ENCODE measurements at regions not wholly inside any gene's neighbourhood (a gene's known extent, or its start where the extent isn't known, plus 50 kb on each side); places are given as distances from the start of the nearest gene placed in this dataset.
A peak's percentile ranks its signal among the peaks of the same experiment; 100 is the strongest.
"Not testable (repeated sequence)": the region's sequence is repeated elsewhere in the genome, so short reads cannot be mapped to it uniquely, and the experiment has no call there.

DNA sequence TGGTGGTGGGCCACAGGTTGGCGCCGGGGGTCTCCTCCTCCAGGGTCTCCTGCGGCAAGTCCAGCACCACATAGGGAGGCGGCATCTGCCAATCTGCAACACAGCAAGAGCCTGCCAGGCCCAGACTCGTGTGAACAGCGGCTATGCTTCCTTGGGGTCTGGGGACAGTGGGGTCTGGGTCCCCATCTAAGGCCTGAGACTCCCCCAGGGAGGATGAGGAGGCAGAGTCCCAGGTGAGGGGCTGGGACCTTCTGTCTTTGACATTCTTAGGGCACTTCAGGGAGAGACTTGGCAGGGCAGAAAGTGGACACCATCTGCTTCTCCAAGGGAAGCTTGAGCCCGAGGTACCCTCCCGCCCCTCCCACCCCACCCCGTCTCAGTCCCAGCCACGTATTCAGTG is 178.1 kb downstream of the TMEM121 start:
- H3K4me1 ChIP-seq (ENCODE audit: control insufficient read depth, low read length): peaks cover 63% of the 10 kb centered on the region
- not testable (repeated sequence) for H3K9me3 ChIP-seq (ENCODE audit: control insufficient read depth, insufficient read depth, low read length)

DNA sequence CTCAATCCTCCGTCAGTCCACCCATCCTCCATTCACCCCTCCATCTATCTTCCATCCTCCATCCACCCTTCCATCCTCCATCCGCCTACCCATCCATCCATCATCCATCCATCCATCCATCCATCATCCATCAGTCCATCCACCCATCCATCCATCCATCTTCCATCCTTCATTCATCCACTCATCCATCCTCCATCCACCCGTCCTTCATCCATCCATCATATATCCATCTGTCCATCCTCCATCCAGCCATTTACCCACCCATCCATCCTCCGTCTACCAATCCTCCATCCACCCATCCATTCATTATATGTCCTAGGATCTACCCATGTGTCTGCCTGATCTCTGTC is 179.1 kb downstream of the TMEM121 start:
- H3K79me2 ChIP-seq (ENCODE audit: control insufficient read depth, low read length); H4K20me1 ChIP-seq (ENCODE audit: control insufficient read depth, insufficient read depth, low read depth, low read length); H3K4me3 ChIP-seq (ENCODE audit: low read length); H3K9me3 ChIP-seq (ENCODE audit: control insufficient read depth, insufficient read depth, low read length); H3K36me3 ChIP-seq (ENCODE audit: control insufficient read depth, low read length); H3K9me2 ChIP-seq (replicated peaks; ENCODE audit: control insufficient read depth, low read length); H3F3A ChIP-seq (ENCODE audit: control insufficient read depth, insufficient read depth); H3K27me3 ChIP-seq (ENCODE audit: control insufficient read depth, low read length): not testable (repeated sequence)
- peak overlapping the region; percentile 83 for H3K27ac ChIP-seq (ENCODE audit: low read depth, low read length)
- H3K4me2 ChIP-seq (ENCODE audit: low read length): peak overlapping the region; percentile 69
- H3K4me1 ChIP-seq (ENCODE audit: control insufficient read depth, low read length): peaks cover 63% of the 10 kb centered on the region

More for the DNA sequence above, 178.1 kb downstream of the TMEM121 start:
- H3K4me3 ChIP-seq (ENCODE audit: low read length); H3K79me2 ChIP-seq (ENCODE audit: control insufficient read depth, low read length); H3K4me2 ChIP-seq (ENCODE audit: low read length); H3K27me3 ChIP-seq (ENCODE audit: control insufficient read depth, low read length); H4K20me1 ChIP-seq (ENCODE audit: control insufficient read depth, insufficient read depth, low read depth, low read length); H3K9me2 ChIP-seq (replicated peaks; ENCODE audit: control insufficient read depth, low read length); H3K27ac ChIP-seq (ENCODE audit: low read depth, low read length); H3F3A ChIP-seq (ENCODE audit: control insufficient read depth, insufficient read depth); H3K36me3 ChIP-seq (ENCODE audit: control insufficient read depth, low read length): not testable (repeated sequence)

DNA sequence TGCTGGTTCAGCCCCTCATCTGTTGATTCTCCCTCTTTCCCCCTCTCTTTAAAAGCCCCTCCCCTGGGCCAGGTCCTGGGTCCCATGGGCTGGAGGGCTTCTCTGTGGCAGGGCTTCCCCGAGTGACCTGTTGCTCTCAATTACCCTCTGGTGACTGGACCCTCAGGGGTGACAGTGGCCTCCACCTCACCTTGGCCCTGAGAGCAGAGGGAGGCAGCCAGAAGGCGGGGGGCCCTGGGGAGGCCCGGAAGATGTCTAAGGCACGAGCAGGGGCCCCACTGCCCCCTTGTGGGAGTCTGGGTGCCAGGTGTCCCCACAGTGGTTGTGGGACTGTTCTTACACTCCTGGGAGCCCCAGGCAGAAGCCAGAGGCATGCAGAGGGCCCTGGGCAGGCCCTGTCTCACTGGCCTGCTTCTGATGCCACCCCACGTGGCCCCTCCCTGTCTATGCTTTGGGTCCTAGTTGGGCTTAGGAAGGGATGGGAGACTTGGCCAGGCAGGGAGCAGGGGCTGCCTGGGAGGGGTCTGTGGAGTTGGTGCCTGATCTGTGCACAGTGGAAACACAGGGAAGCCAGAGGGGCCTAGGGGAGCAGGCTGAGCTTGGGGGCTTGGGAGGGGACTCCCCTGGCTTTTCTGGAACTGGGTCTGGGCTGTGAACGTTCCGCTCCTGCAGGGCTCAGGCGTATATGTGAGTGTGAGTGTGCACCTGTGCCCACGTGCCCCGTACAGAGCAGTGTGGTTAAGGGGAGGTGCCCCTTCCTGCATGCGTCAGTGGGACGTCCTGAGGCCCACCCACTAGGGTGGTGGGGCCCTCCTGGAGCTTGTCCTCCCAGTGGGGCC is 179.7 kb downstream of the TMEM121 start:
- not testable (repeated sequence) for H3K36me3 ChIP-seq (ENCODE audit: control insufficient read depth, low read length); H4K20me1 ChIP-seq (ENCODE audit: control insufficient read depth, insufficient read depth, low read depth, low read length); H3K27me3 ChIP-seq (ENCODE audit: control insufficient read depth, low read length); H3K9me3 ChIP-seq (ENCODE audit: control insufficient read depth, insufficient read depth, low read length); H3K9me2 ChIP-seq (replicated peaks; ENCODE audit: control insufficient read depth, low read length); H3F3A ChIP-seq (ENCODE audit: control insufficient read depth, insufficient read depth); H3K79me2 ChIP-seq (ENCODE audit: control insufficient read depth, low read length)
- H3K4me3 ChIP-seq (ENCODE audit: low read length): peak overlapping the region; percentile 45; the same call in 1 of the 2 replicates
- TF ChIP-seq, protein P1, sequence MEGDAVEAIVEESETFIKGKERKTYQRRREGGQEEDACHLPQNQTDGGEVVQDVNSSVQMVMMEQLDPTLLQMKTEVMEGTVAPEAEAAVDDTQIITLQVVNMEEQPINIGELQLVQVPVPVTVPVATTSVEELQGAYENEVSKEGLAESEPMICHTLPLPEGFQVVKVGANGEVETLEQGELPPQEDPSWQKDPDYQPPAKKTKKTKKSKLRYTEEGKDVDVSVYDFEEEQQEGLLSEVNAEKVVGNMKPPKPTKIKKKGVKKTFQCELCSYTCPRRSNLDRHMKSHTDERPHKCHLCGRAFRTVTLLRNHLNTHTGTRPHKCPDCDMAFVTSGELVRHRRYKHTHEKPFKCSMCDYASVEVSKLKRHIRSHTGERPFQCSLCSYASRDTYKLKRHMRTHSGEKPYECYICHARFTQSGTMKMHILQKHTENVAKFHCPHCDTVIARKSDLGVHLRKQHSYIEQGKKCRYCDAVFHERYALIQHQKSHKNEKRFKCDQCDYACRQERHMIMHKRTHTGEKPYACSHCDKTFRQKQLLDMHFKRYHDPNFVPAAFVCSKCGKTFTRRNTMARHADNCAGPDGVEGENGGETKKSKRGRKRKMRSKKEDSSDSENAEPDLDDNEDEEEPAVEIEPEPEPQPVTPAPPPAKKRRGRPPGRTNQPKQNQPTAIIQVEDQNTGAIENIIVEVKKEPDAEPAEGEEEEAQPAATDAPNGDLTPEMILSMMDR (IDR thresholded peaks at IDR 0.05; ENCODE audit: low read depth, low read length, poor library complexity, severe bottlenecking): peak; percentile 47
- peak overlapping the region; percentile 69 for H3K4me2 ChIP-seq (ENCODE audit: low read length)
- H3K27ac ChIP-seq (ENCODE audit: low read depth, low read length): peak overlapping the region; percentile 83
- H3K4me1 ChIP-seq (ENCODE audit: control insufficient read depth, low read length): peaks cover 57% of the 10 kb centered on the region

DNA sequence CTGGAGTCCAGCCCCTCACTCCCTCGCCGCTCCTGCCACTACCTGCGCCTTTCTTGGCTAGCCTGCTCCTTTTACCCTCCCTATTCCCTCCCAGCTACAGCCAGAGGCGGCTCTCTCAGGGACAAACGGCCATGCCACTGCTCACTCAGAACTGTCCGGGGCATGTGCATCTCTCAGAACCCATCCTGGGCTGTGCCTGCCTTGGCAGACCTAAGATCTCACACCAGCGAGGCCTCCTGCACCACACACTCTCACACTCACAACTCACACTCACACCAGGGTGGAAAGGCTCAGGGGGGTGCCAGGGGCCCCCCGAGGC is 180.3 kb downstream of the TMEM121 start:
- Histone ChIP-seq H3K4me2 (ENCODE audit: low read length) (peak overlapping the region; percentile 69; the same call in 1 of the 2 replicates), H3K27ac (ENCODE audit: low read depth, low read length) (peak overlapping the region; percentile 28; the same call in 1 of the 2 replicates), H3K4me1 (ENCODE audit: control insufficient read depth, low read length) (peaks cover 51% of the 10 kb centered on the region)
- not testable (repeated sequence) for H3F3A ChIP-seq (ENCODE audit: control insufficient read depth, insufficient read depth); H3K36me3 ChIP-seq (ENCODE audit: control insufficient read depth, low read length); H3K79me2 ChIP-seq (ENCODE audit: control insufficient read depth, low read length); H3K9me2 ChIP-seq (replicated peaks; ENCODE audit: control insufficient read depth, low read length); H3K4me3 ChIP-seq (ENCODE audit: low read length); H4K20me1 ChIP-seq (ENCODE audit: control insufficient read depth, insufficient read depth, low read depth, low read length); H3K9me3 ChIP-seq (ENCODE audit: control insufficient read depth, insufficient read depth, low read length); H3K27me3 ChIP-seq (ENCODE audit: control insufficient read depth, low read length)

DNA sequence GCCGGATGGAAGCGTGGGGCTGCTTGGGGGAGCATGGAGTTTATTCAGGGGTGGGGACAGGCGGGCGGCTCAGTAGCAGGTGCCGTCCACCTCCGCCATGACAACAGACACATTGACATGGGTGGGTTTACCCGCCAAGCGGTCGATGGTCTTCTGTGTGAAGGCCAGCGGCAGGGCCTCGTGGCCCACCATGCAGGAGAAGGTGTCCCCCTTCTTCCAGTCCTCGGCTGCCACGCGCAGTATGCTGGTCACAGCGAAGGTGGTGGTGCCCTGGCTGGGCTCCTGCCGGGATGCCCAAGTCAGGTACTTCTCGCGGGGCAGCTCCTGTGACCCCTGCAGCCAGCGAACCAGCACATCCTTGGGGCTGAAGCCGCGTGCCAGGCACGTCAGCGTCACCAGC is 180.7 kb downstream of the TMEM121 start:
- H3K27me3 ChIP-seq (ENCODE audit: control insufficient read depth, low read length); H3K79me2 ChIP-seq (ENCODE audit: control insufficient read depth, low read length); H3K27ac ChIP-seq (ENCODE audit: low read depth, low read length): not testable (repeated sequence)

DNA sequence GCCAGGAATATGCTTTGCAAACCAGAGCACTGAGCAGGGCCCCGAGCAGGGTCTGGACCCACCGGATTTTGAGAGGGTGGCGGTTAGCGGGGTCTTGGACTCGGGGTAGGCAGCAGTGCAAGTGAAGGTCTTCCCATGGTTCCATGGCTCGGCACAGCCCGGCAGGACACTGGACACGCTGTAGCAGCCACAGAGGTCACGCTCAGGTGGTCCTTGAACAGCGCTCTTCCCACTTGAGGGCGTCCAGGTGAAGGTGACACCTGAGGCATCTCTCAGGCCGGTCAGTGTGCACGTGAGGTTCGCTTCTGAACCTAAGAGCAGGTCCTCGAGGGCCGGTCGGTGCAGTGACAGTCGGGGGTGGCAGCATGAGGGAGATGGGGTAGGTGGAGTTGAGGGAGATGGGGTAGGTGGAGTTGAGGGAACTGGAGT is 181.4 kb downstream of the TMEM121 start:
- not testable (repeated sequence) for H3K27ac ChIP-seq (ENCODE audit: low read depth, low read length); H4K20me1 ChIP-seq (ENCODE audit: control insufficient read depth, insufficient read depth, low read depth, low read length); H3K79me2 ChIP-seq (ENCODE audit: control insufficient read depth, low read length); H3K9me2 ChIP-seq (replicated peaks; ENCODE audit: control insufficient read depth, low read length); H3K27me3 ChIP-seq (ENCODE audit: control insufficient read depth, low read length); H3K4me3 ChIP-seq (ENCODE audit: low read length); H3F3A ChIP-seq (ENCODE audit: control insufficient read depth, insufficient read depth); H3K36me3 ChIP-seq (ENCODE audit: control insufficient read depth, low read length); H3K4me2 ChIP-seq (ENCODE audit: low read length); H3K9me3 ChIP-seq (ENCODE audit: control insufficient read depth, insufficient read depth, low read length)
- peaks cover 40% of the 10 kb centered on the region for H3K4me1 ChIP-seq (ENCODE audit: control insufficient read depth, low read length)

More for the DNA sequence above, 180.7 kb downstream of the TMEM121 start:
- H3F3A ChIP-seq (ENCODE audit: control insufficient read depth, insufficient read depth); H4K20me1 ChIP-seq (ENCODE audit: control insufficient read depth, insufficient read depth, low read depth, low read length); H3K4me3 ChIP-seq (ENCODE audit: low read length); H3K9me2 ChIP-seq (replicated peaks; ENCODE audit: control insufficient read depth, low read length); H3K36me3 ChIP-seq (ENCODE audit: control insufficient read depth, low read length); H3K9me3 ChIP-seq (ENCODE audit: control insufficient read depth, insufficient read depth, low read length): not testable (repeated sequence)
- Histone ChIP-seq H3K4me1 (ENCODE audit: control insufficient read depth, low read length) (peaks cover 47% of the 10 kb centered on the region), H3K4me2 (ENCODE audit: low read length) (peak overlapping the region; percentile 26; the same call in 1 of the 2 replicates)

DNA sequence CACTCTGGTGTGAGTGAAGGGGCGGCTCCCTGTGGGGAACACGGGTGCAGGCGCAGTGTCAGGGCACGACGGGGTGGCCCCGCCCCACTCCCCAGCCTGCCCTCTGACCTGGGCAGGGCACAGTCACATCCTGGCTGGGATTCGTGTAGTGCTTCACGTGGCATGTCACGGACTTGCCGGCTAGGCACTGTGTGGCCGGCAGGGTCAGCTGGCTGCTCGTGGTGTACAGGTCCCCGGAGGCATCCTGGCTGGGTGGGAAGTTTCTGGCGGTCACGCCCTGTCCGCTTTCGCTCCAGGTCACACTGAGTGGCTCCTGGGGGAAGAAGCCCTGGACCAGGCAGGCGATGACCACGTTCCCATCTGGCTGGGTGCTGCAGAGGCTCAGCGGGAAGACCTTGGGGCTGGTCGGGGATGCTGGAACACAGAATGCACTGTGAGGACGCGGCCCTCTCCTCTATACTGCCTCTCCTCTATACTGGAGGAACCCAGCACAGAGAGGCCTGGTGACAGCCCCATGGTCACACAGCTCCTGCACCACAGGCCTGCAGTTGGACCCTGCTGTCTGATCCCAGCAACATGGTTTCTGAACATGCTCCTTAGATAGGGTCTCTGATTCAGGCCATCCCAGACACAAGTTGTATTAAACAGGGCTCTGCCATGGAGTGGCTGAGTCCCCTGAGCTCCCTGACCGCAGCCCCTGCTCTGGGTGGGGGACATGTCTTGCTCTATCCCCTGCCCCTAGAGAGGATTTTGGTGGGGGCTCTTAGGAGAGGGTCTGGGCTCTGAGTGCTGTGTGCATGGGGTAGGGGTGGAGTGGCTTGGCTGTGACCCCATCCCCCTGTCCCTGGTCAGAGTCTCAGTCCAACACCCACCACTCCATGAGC is 182.1 kb downstream of the TMEM121 start:
- not testable (repeated sequence) for H3F3A ChIP-seq (ENCODE audit: control insufficient read depth, insufficient read depth); H3K4me3 ChIP-seq (ENCODE audit: low read length); H3K36me3 ChIP-seq (ENCODE audit: control insufficient read depth, low read length); H3K79me2 ChIP-seq (ENCODE audit: control insufficient read depth, low read length); H3K9me2 ChIP-seq (replicated peaks; ENCODE audit: control insufficient read depth, low read length); H3K9me3 ChIP-seq (ENCODE audit: control insufficient read depth, insufficient read depth, low read length); H3K27me3 ChIP-seq (ENCODE audit: control insufficient read depth, low read length); H3K4me2 ChIP-seq (ENCODE audit: low read length); H4K20me1 ChIP-seq (ENCODE audit: control insufficient read depth, insufficient read depth, low read depth, low read length); H3K27ac ChIP-seq (ENCODE audit: low read depth, low read length)
- H3K4me1 ChIP-seq (ENCODE audit: control insufficient read depth, low read length): peaks cover 39% of the 10 kb centered on the region

Data from DOHH2 (cell line).